HG03520 (cell line): ENCODE measurements at regions not wholly inside any gene's neighbourhood (a gene's known extent, or its start where the extent isn't known, plus 50 kb on each side); places are given as distances from the start of the nearest gene placed in this dataset.

Experiments used
- ATAC-seq: cut with Tn5 transposase; IDR thresholded peaks from one replicate; pipeline ENCODE4 v1.9.1; 2021; ENCODE audit warnings: mild to moderate bottlenecking, moderate library complexity; ENCODE audit not compliant: unreplicated experiment

- no peak for ATAC-seq
These were observed 237.0 kb upstream of the UBE2E3 start for GRCh38 chr2:180743401-180743800.

- ATAC-seq: no peak
These were observed 237.6 kb upstream of the UBE2E3 start for GRCh38 chr2:180742801-180743200.

GRCh38 chr2:180739070-180739469, 241.3 kb upstream of the UBE2E3 start:
- ATAC-seq: no peak

GRCh38 chr2:180735799-180736198, 244.6 kb upstream of the UBE2E3 start:
- no peak for ATAC-seq

GRCh38 chr2:180734382-180734781, 246.0 kb upstream of the UBE2E3 start:
- ATAC-seq: no peak

- no peak for ATAC-seq
These were observed 247.1 kb upstream of the UBE2E3 start for GRCh38 chr2:180733330-180733729.

GRCh38 chr2:180732337-180732736, 248.1 kb upstream of the UBE2E3 start:
- no peak for ATAC-seq

GRCh38 chr2:180730976-180731375, 249.4 kb upstream of the UBE2E3 start:
- ATAC-seq: no peak

- no peak for ATAC-seq
These were observed 251.4 kb upstream of the UBE2E3 start for GRCh38 chr2:180728928-180729559.

- ATAC-seq: no peak
These were observed 256.7 kb upstream of the UBE2E3 start for GRCh38 chr2:180723712-180724111.

- ATAC-seq: no peak
These were observed 257.7 kb upstream of the UBE2E3 start for GRCh38 chr2:180722551-180723239.

GRCh38 chr2:180720829-180721228, 259.6 kb upstream of the UBE2E3 start:
- ATAC-seq: no peak

GRCh38 chr2:180717588-180717987, 262.8 kb upstream of the UBE2E3 start:
- ATAC-seq: no peak

- ATAC-seq: no peak
These were observed 263.9 kb upstream of the UBE2E3 start for GRCh38 chr2:180716186-180717180.

GRCh38 chr2:180715044-180715443, 265.4 kb upstream of the UBE2E3 start:
- no peak for ATAC-seq

- ATAC-seq: no peak
These were observed 270.8 kb upstream of the UBE2E3 start for GRCh38 chr2:180709392-180710145.

- no peak for ATAC-seq
These were observed 272.6 kb upstream of the UBE2E3 start for GRCh38 chr2:180707884-180708205.

GRCh38 chr2:180707175-180707883, 273.1 kb upstream of the UBE2E3 start:
- no peak for ATAC-seq

- no peak for ATAC-seq
These were observed 273.7 kb upstream of the UBE2E3 start for GRCh38 chr2:180706694-180707093.

- ATAC-seq: no peak
These were observed 274.9 kb upstream of the UBE2E3 start for GRCh38 chr2:180705551-180705950.
